ENCODE measurements at regions not wholly inside any gene's neighbourhood (a gene's known extent, or its start where the extent isn't known, plus 50 kb on each side); places are given as distances from the start of the nearest gene placed in this dataset.

DNA sequence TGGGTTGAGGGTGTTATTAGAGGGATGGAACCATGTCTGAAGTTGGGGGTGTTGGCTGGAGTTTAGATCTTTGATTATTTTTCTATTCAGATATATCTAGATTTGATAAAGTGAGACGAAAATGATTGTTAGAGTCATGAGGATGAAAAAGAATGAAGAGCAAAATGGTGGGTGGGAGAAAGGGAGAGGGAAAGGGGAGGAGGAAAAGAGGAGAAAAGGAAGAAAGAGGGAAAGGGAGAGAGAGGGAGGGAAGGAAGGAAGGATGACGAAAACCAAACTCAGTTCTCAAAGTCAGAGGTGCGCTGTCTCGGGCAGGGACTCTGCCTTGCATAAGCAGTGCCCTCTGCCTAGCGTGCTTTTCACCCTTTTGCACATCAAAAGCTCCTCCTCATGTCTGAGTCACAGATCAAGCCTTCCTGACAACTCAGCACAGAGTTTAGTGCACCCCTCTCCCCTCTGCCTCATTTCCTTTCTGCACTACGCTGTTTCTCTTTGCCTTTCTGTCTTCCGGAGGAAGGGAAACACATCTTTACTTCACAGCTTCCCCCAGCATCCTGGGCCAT, 225.8 kb upstream of the PROX1 start:
- Mint-ChIP-seq H3K4me3 (no peak overlapping the region), H3K9me3 (peaks cover 2 to 5% (median 3%) of the 10 kb centered on the region in 7 donors), H3K4me1 (no peaks in the 10 kb centered on the region), H3K27ac (peak overlapping the region in 1 of 7 donors; percentile 55), H3K36me3 (no peaks in the 10 kb centered on the region), H3K27me3 (ENCODE audit: low read depth in 3 of 3) (peaks cover 0 to 4% (median 0%) of the 10 kb centered on the region in 3 donors)
- WGBS (ENCODE audit: insufficient coverage): 53% methylated on average over 4 of the region's 7 CpGs
- H3K9me3 ChIP-seq (replicated peaks in 1 of 2; ENCODE audit: control insufficient read depth in 1 of 2, insufficient read depth in 1 of 2, low read length in 2 of 2): peaks cover 0 to 2% of the 10 kb centered on the region in 2 donors
- H3K79me2 ChIP-seq (ENCODE audit: insufficient read depth, low read length): no peaks in the 10 kb centered on the region
- H4K20me1 ChIP-seq (ENCODE audit: insufficient read depth, low read length): no peaks in the 10 kb centered on the region
- H3K27ac ChIP-seq (ENCODE audit: low read depth in 1 of 2, low read length in 2 of 2): no peak overlapping the region
- intact Hi-C loops (cut with micrococcal nuclease): no loop called here
- no peak overlapping the region for H3K4me3 ChIP-seq (replicated peaks in 1 of 3; ENCODE audit: low read depth in 2 of 3, low read length in 3 of 3)
- H2AFZ ChIP-seq (ENCODE audit: insufficient read depth, low read depth, low read length, poor library complexity, severe bottlenecking): no peak overlapping the region
- H3K9ac ChIP-seq (ENCODE audit: insufficient read depth, low read length, poor library complexity, severe bottlenecking): no peak overlapping the region
- H3K4me1 ChIP-seq (ENCODE audit: control insufficient read depth in 1 of 2, insufficient read depth in 2 of 2, low read length in 2 of 2): no peaks in the 10 kb centered on the region
- DNase-seq: no peak
- no peaks in the 10 kb centered on the region for H3K27me3 ChIP-seq (ENCODE audit: control insufficient read depth in 2 of 2, insufficient read depth in 2 of 2, low read length in 2 of 2)
- H3K4me2 ChIP-seq (replicated peaks; ENCODE audit: extremely low read depth, low read length, poor library complexity, severe bottlenecking): no peak overlapping the region
- no peaks in the 10 kb centered on the region for H3K36me3 ChIP-seq (replicated peaks in 1 of 2; ENCODE audit: control insufficient read depth in 1 of 2, insufficient read depth in 2 of 2, low read length in 2 of 2)
- TF ChIP-seq, protein P1, sequence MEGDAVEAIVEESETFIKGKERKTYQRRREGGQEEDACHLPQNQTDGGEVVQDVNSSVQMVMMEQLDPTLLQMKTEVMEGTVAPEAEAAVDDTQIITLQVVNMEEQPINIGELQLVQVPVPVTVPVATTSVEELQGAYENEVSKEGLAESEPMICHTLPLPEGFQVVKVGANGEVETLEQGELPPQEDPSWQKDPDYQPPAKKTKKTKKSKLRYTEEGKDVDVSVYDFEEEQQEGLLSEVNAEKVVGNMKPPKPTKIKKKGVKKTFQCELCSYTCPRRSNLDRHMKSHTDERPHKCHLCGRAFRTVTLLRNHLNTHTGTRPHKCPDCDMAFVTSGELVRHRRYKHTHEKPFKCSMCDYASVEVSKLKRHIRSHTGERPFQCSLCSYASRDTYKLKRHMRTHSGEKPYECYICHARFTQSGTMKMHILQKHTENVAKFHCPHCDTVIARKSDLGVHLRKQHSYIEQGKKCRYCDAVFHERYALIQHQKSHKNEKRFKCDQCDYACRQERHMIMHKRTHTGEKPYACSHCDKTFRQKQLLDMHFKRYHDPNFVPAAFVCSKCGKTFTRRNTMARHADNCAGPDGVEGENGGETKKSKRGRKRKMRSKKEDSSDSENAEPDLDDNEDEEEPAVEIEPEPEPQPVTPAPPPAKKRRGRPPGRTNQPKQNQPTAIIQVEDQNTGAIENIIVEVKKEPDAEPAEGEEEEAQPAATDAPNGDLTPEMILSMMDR (IDR thresholded peaks at IDR 0.05): no peak

DNA sequence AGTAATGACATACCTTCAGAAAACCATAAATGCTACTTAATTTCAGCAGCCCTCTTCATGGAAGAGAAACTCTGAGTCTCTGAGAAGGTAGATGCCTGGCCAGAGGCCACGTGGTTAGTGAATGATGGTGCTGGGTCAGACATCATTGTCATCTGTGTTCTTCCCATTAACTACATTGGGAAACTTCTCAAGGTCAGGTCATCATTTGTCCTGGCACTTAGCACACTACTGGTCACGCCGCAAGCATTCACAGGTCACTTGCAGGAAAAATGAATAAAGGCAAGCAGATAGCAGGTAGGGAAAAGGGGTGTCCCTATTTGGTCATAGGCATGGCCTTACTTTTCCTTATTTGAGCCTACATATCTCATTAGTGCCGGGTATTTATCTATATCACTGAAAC, 220.1 kb upstream of the PROX1 start:
- no peaks in the 10 kb centered on the region for H3K27me3 ChIP-seq (ENCODE audit: control insufficient read depth in 2 of 2, insufficient read depth in 2 of 2, low read length in 2 of 2)
- no peak overlapping the region for H3K4me2 ChIP-seq (replicated peaks; ENCODE audit: extremely low read depth, low read length, poor library complexity, severe bottlenecking)
- H3K4me3 Mint-ChIP-seq: no peak overlapping the region
- no peaks in the 10 kb centered on the region for H3K4me1 ChIP-seq (ENCODE audit: control insufficient read depth in 1 of 2, insufficient read depth in 2 of 2, low read length in 2 of 2)
- TF ChIP-seq, protein P1 (IDR thresholded peaks at IDR 0.05): no peak
- intact Hi-C loops (cut with micrococcal nuclease): no loop called here
- H3K9me3 Mint-ChIP-seq: peaks cover 2 to 5% (median 2%) of the 10 kb centered on the region in 7 donors
- H3K27ac Mint-ChIP-seq: no peak overlapping the region
- H3K36me3 ChIP-seq (replicated peaks in 1 of 2; ENCODE audit: control insufficient read depth in 1 of 2, insufficient read depth in 2 of 2, low read length in 2 of 2): no peaks in the 10 kb centered on the region
- no peak overlapping the region for H2AFZ ChIP-seq (ENCODE audit: insufficient read depth, low read depth, low read length, poor library complexity, severe bottlenecking)
- H3K4me3 ChIP-seq (replicated peaks in 1 of 3; ENCODE audit: low read depth in 2 of 3, low read length in 3 of 3): no peak overlapping the region
- WGBS (ENCODE audit: insufficient coverage): 60% methylated on average over 1 of the region's 4 CpGs
- no peak overlapping the region for H3K27ac ChIP-seq (ENCODE audit: low read depth in 1 of 2, low read length in 2 of 2)
- no peaks in the 10 kb centered on the region for H3K36me3 Mint-ChIP-seq
- no peak for DNase-seq
- no peak overlapping the region for H3K9ac ChIP-seq (ENCODE audit: insufficient read depth, low read length, poor library complexity, severe bottlenecking)
- H3K79me2 ChIP-seq (ENCODE audit: insufficient read depth, low read length): no peaks in the 10 kb centered on the region
- no peaks in the 10 kb centered on the region for H4K20me1 ChIP-seq (ENCODE audit: insufficient read depth, low read length)
- no peaks in the 10 kb centered on the region for H3K4me1 Mint-ChIP-seq
- peaks cover 0 to 2% of the 10 kb centered on the region in 2 donors for H3K9me3 ChIP-seq (replicated peaks in 1 of 2; ENCODE audit: control insufficient read depth in 1 of 2, insufficient read depth in 1 of 2, low read length in 2 of 2)
- no peaks in the 10 kb centered on the region for H3K27me3 Mint-ChIP-seq (ENCODE audit: low read depth in 3 of 3)
